Natural killer cell (primary cell): ENCODE measurements at regions not wholly inside any gene's neighbourhood (a gene's known extent, or its start where the extent isn't known, plus 50 kb on each side); places are given as distances from the start of the nearest gene placed in this dataset.

Experiments
- ATAC-seq, 3 donors: fragments of 150-1000 bp in 2 of 3; fragments of 200-7000 bp in 1 of 3; cut with Tn5 transposase; 1 replicate in 1 of 3; 2 replicates in 2 of 3; pipeline ENCODE4 v1.10.0; 2021; ENCODE audit warnings: mild to moderate bottlenecking in 2 of 3, moderate library complexity in 2 of 3
- DNase-seq, 2 donors: peaks; one replicate each; pipeline versions ENCODE4 v3.0.0 to v3.0.0-alpha.2; 2013 to 2021; ENCODE audit warnings: mixed read lengths in 1 of 2
- H3K27ac ChIP-seq: one replicate; pipeline ENCODE4 v1.5.1; 2013; ENCODE audit warnings: mild to moderate bottlenecking, low read length
- H3K27me3 ChIP-seq: one replicate; pipeline ENCODE4 v1.6.1; 2013; ENCODE audit warnings: low read length; ENCODE audit not compliant: control insufficient read depth, insufficient read depth
- H3K36me3 ChIP-seq: one replicate; pipeline ENCODE4 v1.6.1; 2013; ENCODE audit warnings: low read length; ENCODE audit not compliant: control insufficient read depth, insufficient read depth
- H3K4me1 ChIP-seq: one replicate; pipeline ENCODE4 v1.6.1; 2013; ENCODE audit warnings: low read length; ENCODE audit not compliant: control insufficient read depth, insufficient read depth
- H3K4me3 ChIP-seq: one replicate; pipeline ENCODE4 v1.5.1; 2013; ENCODE audit warnings: low read length
- H3K9me3 ChIP-seq: one replicate; pipeline ENCODE4 v1.6.1; 2013; ENCODE audit warnings: low read length; ENCODE audit not compliant: control insufficient read depth, insufficient read depth
- H3K27ac Mint-ChIP-seq, 2 donors: one replicate each; pipeline ENCODE4 v1.8.0; 2022; ENCODE audit warnings: mild to moderate bottlenecking in 2 of 2, mixed read lengths in 2 of 2, moderate library complexity in 1 of 2
- H3K27me3 Mint-ChIP-seq, 2 donors: one replicate each; pipeline ENCODE4 v1.8.0; 2022; ENCODE audit warnings: low read depth in 2 of 2, mixed read lengths in 2 of 2
- H3K36me3 Mint-ChIP-seq: one replicate; pipeline ENCODE4 v1.8.0; 2022; ENCODE audit warnings: mixed read lengths
- H3K4me1 Mint-ChIP-seq, 2 donors: one replicate each; pipeline ENCODE4 v1.8.0; 2022; ENCODE audit warnings: mixed read lengths in 2 of 2
- H3K4me3 Mint-ChIP-seq: one replicate; pipeline ENCODE4 v1.8.0; 2022; ENCODE audit warnings: mild to moderate bottlenecking, moderate library complexity, mixed read lengths
- H3K9me3 Mint-ChIP-seq, 2 donors: one replicate each; pipeline ENCODE4 v1.8.0; 2022; ENCODE audit warnings: mixed read lengths in 2 of 2
- CTCF ChIP-seq: fragments of 200-600 bp; IDR thresholded peaks from one replicate; pipeline ENCODE4 v1.8.0; 2022; ENCODE audit warnings: antibody characterized with exemption
- WGBS: methylation state at CpG from one replicate; pipeline ENCODE4 v1.1.7; 2013; ENCODE audit warnings: missing lambda C conversion rate; ENCODE audit not compliant: insufficient coverage; 5-methylcytosine and 5-hydroxymethylcytosine counted together
- intact Hi-C: fragments of 100-400 bp; cut with micrococcal nuclease; formaldehyde crosslinking; loops from one replicate; pipeline ENCODE4 v1.14.2; 2022

GRCh38 chr2:10989151-10989550 lies 77.4 kb downstream of the KCNF1 start:
- no peak for TF ChIP-seq CTCF
- no peaks in the 10 kb centered on the region for H3K36me3 ChIP-seq
- H3K4me3 ChIP-seq: no peak overlapping the region
- peaks cover 3% of the 10 kb centered on the region for H3K27me3 ChIP-seq
- no peaks in the 10 kb centered on the region for H3K36me3 Mint-ChIP-seq
- no peak overlapping the region for H3K4me3 Mint-ChIP-seq
- no peaks in the 10 kb centered on the region for H3K4me1 Mint-ChIP-seq
- no peaks in the 10 kb centered on the region for H3K9me3 ChIP-seq
- no peaks in the 10 kb centered on the region for H3K4me1 ChIP-seq
- ATAC-seq (no peak), DNase-seq (no peak)
- intact Hi-C loops: no loop called here
- H3K27ac Mint-ChIP-seq: no peak overlapping the region
- H3K27ac ChIP-seq: no peak overlapping the region
- WGBS: 94% methylated on average over 4 of the region's 4 CpGs
- H3K27me3 Mint-ChIP-seq: peaks cover 10 to 14% of the 10 kb centered on the region in 2 donors
- H3K9me3 Mint-ChIP-seq: no peaks in the 10 kb centered on the region

GRCh38 chr2:10989782-10990181 lies 78.0 kb downstream of the KCNF1 start:
- H3K4me3 Mint-ChIP-seq: no peak overlapping the region
- no peaks in the 10 kb centered on the region for H3K9me3 Mint-ChIP-seq
- H3K4me1 Mint-ChIP-seq: no peaks in the 10 kb centered on the region
- H3K4me1 ChIP-seq: no peaks in the 10 kb centered on the region
- peaks cover 8 to 14% of the 10 kb centered on the region in 2 donors for H3K27me3 Mint-ChIP-seq
- ATAC-seq (no peak), DNase-seq (no peak)
- TF ChIP-seq CTCF: no peak
- no peaks in the 10 kb centered on the region for H3K36me3 Mint-ChIP-seq
- 87% methylated on average over 2 of the region's 2 CpGs for WGBS
- H3K27ac Mint-ChIP-seq: no peak overlapping the region
- peaks cover 3% of the 10 kb centered on the region for H3K27me3 ChIP-seq
- H3K27ac ChIP-seq: no peak overlapping the region
- intact Hi-C loops: no loop called here
- H3K36me3 ChIP-seq: no peaks in the 10 kb centered on the region
- H3K4me3 ChIP-seq: no peak overlapping the region
- no peaks in the 10 kb centered on the region for H3K9me3 ChIP-seq

- Mint-ChIP-seq H3K27ac (no peak overlapping the region), H3K9me3 (no peaks in the 10 kb centered on the region), H3K4me1 (no peaks in the 10 kb centered on the region), H3K36me3 (no peaks in the 10 kb centered on the region), H3K4me3 (no peak overlapping the region), H3K27me3 (peaks cover 8 to 14% of the 10 kb centered on the region in 2 donors)
- TF ChIP-seq CTCF: no peak
- intact Hi-C loops: no loop called here
- Histone ChIP-seq H3K36me3 (no peaks in the 10 kb centered on the region), H3K9me3 (no peaks in the 10 kb centered on the region), H3K27ac (no peak overlapping the region), H3K4me3 (no peak overlapping the region), H3K27me3 (peaks cover 3% of the 10 kb centered on the region), H3K4me1 (no peaks in the 10 kb centered on the region)
- no peak for ATAC-seq
- DNase-seq: no peak
- 82% methylated on average over 5 of the region's 5 CpGs for WGBS
Observed at GRCh38 chr2:10990561-10991111, 78.9 kb downstream of the KCNF1 start.
